ENCODE measurements at regions not wholly inside any gene's neighbourhood (a gene's known extent, or its start where the extent isn't known, plus 50 kb on each side); places are given as distances from the start of the nearest gene placed in this dataset.

- Histone ChIP-seq H3K4me3 (ENCODE audit: low read depth, low read length) (no peak overlapping the region), H3K36me3 (ENCODE audit: control insufficient read depth in 2 of 2, insufficient read depth in 1 of 2, low read length in 2 of 2) (no peaks in the 10 kb centered on the region), H3K4me1 (ENCODE audit: control insufficient read depth, insufficient read depth, low read length) (no peaks in the 10 kb centered on the region), H3K9me3 (ENCODE audit: control insufficient read depth, insufficient read depth, low read depth, low read length) (no peaks in the 10 kb centered on the region), H3K27ac (ENCODE audit: extremely low read depth, low read depth, low read length) (no peak overlapping the region)
- TF ChIP-seq GLIS1 (tag by site-specific recombination; IDR thresholded peaks at IDR 0.05) (no peak), ZNF157 (tag by site-specific recombination; IDR thresholded peaks at IDR 0.05) (no peak), ZNF366 (tag by site-specific recombination; conservative IDR thresholded peaks at IDR 0.05) (no peak), EGR2 (tag by site-specific recombination; IDR thresholded peaks at IDR 0.05; ENCODE audit: low read depth) (no peak), ZNF23 (tag by site-specific recombination; IDR thresholded peaks at IDR 0.05; ENCODE audit: borderline replicate concordance) (no peak), ZNF654 (tag by site-specific recombination; IDR thresholded peaks at IDR 0.05; ENCODE audit: low read depth) (no peak), ZNF704 (tag by site-specific recombination; IDR thresholded peaks at IDR 0.05) (no peak), HOXA7 (CRISPR knock-in tag; IDR thresholded peaks at IDR 0.05; ENCODE audit: borderline replicate concordance) (no peak), OVOL3 (tag by site-specific recombination; IDR thresholded peaks at IDR 0.05) (no peak), ZNF48 (tag by site-specific recombination; IDR thresholded peaks at IDR 0.05) (no peak), ZNF626 (tag by site-specific recombination; IDR thresholded peaks at IDR 0.05) (no peak), ZNF311 (tag by site-specific recombination; IDR thresholded peaks at IDR 0.05; ENCODE audit: borderline replicate concordance) (no peak), ZNF324 (tag by site-specific recombination; IDR thresholded peaks at IDR 0.05) (no peak)
- ChIA-PET POLR2A (no interaction called here), CTCF (no interaction called here)
These were observed 61.0 kb downstream of the POLR2M start for GRCh38 chr15:57767481-57767880.

- H3K9me3 ChIP-seq (ENCODE audit: control insufficient read depth, insufficient read depth, low read depth, low read length), result no peaks in the 10 kb centered on the region
- no peak overlapping the region for H3K27ac ChIP-seq (ENCODE audit: extremely low read depth, low read depth, low read length)
- no peaks in the 10 kb centered on the region for H3K4me1 ChIP-seq (ENCODE audit: control insufficient read depth, insufficient read depth, low read length)
- H3K4me3 ChIP-seq (ENCODE audit: low read depth, low read length), result no peak overlapping the region
- ChIA-PET CTCF (interaction anchor here (0.6 to 0.9 kb wide), 2 partner anchors 18 to 286 kb away, joined by 5 read pairs; no protein-coding TSS in a partner anchor), POLR2A (no interaction called here)
- no peaks in the 10 kb centered on the region for H3K36me3 ChIP-seq (ENCODE audit: control insufficient read depth in 2 of 2, insufficient read depth in 1 of 2, low read length in 2 of 2)
- no peak for TF ChIP-seq PRDM6 (tag by site-specific recombination; IDR thresholded peaks at IDR 0.05)
- no peak for TF ChIP-seq ZFP3 (tag by site-specific recombination; IDR thresholded peaks at IDR 0.05; ENCODE audit: low read depth)
- TF ChIP-seq ZNF449 (tag by site-specific recombination; IDR thresholded peaks at IDR 0.05), result no peak
- TF ChIP-seq ZNF501 (tag by site-specific recombination; IDR thresholded peaks at IDR 0.05), result no peak
- TF ChIP-seq BCL6B (tag by site-specific recombination; IDR thresholded peaks at IDR 0.05), result no peak
- no peak for TF ChIP-seq ZNF133 (tag by site-specific recombination; IDR thresholded peaks at IDR 0.05)
- TF ChIP-seq REST (tag by site-specific recombination; IDR thresholded peaks at IDR 0.05), result no peak
- no peak for TF ChIP-seq ZNF76 (tag by site-specific recombination; IDR thresholded peaks at IDR 0.05; ENCODE audit: borderline replicate concordance, low read depth)
- TF ChIP-seq ZNF658 (tag by site-specific recombination; IDR thresholded peaks at IDR 0.05), result no peak
- TF ChIP-seq HIC1 (tag by site-specific recombination; IDR thresholded peaks at IDR 0.05), result no peak
- TF ChIP-seq ZNF777 (tag by site-specific recombination; IDR thresholded peaks at IDR 0.05; ENCODE audit: borderline replicate concordance), result no peak
- no peak for TF ChIP-seq ZNF23 (tag by site-specific recombination; IDR thresholded peaks at IDR 0.05; ENCODE audit: borderline replicate concordance)
These were observed 62.8 kb downstream of the POLR2M start for GRCh38 chr15:57769266-57769665.

Measured in HEK293 (cell line).